ENCODE measurements at regions not wholly inside any gene's neighbourhood (a gene's known extent, or its start where the extent isn't known, plus 50 kb on each side); places are given as distances from the start of the nearest gene placed in this dataset.

DNA sequence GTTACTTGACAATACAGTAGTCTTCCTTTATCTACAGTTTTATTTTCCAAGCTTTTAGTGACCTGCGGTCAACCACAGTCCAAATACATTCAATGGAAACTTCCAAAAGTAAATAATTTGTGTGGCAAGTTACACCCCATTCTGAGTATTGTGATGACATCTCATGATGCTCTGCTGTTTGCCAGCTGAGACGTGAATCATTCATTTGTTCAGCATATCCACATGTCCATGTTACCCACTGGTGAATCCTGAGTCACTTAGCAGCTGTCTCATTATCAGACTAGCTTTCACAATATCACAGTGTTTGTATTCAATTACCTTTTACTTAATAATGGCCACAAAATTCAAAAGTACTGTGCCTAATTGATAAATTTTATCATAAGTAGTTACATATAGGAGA is 179.8 kb downstream of the PRR20E start:
- in situ Hi-C loops (cut with HindIII; ENCODE audit: low sequenced_read_pairs), result no loop called here
- no peak for DNase-seq (ENCODE audit: low read depth)
- no peak for TF ChIP-seq CTCF (IDR thresholded peaks at IDR 0.05; ENCODE audit: low read depth, low read length, missing control alignments)
- no peak overlapping the region for H3K4me3 ChIP-seq (ENCODE audit: low read depth, low read length)

- DNase-seq (ENCODE audit: low read depth), result no peak
- in situ Hi-C loops (cut with HindIII; ENCODE audit: low sequenced_read_pairs), result no loop called here
- no peak for TF ChIP-seq CTCF (IDR thresholded peaks at IDR 0.05; ENCODE audit: low read depth, low read length, missing control alignments)
- no peak overlapping the region for H3K4me3 ChIP-seq (ENCODE audit: low read depth, low read length)
These were observed 185.1 kb downstream of the PRR20E start for GRCh38 chr13:57352114-57352513.

DNA sequence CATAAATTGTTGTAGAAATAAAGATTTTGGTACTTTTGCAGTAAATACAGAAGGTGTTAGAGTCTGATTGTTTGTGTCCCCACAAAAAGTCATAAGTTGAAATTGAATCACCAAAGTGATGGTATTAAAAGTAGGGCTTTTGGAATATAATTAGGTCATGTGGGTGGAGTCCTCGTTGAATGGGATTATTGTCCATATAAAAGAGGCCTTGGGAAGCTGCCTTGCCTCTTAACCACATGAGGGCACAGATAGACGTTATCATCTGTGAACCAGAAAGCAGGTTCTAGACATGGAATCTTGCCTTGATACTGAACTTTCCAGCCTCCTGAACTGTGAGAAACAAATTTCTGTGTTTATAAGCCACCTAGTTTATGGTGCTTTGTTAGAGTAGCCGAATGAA is 186.8 kb downstream of the PRR20E start:
- no peak for DNase-seq (ENCODE audit: low read depth)
- in situ Hi-C loops (cut with HindIII; ENCODE audit: low sequenced_read_pairs), result no loop called here
- H3K4me3 ChIP-seq (ENCODE audit: low read depth, low read length), result no peak overlapping the region
- no peak for TF ChIP-seq CTCF (IDR thresholded peaks at IDR 0.05; ENCODE audit: low read depth, low read length, missing control alignments)

GRCh38 chr13:57375876-57376275 is 208.9 kb downstream of the PRR20E start:
- H3K4me3 ChIP-seq (ENCODE audit: low read depth, low read length), result no peak overlapping the region

GRCh38 chr13:57408312-57408711 is 223.2 kb upstream of the PCDH17 start:
- TF ChIP-seq CTCF (IDR thresholded peaks at IDR 0.05; ENCODE audit: low read depth, low read length, missing control alignments), result no peak
- H3K4me3 ChIP-seq (ENCODE audit: low read depth, low read length), result no peak overlapping the region
- no peak for DNase-seq (ENCODE audit: low read depth)
- in situ Hi-C loops (cut with HindIII; ENCODE audit: low sequenced_read_pairs), result no loop called here

More at GRCh38 chr13:57375876-57376275, 208.9 kb downstream of the PRR20E start:
- no peak for DNase-seq (ENCODE audit: low read depth)
- no peak for TF ChIP-seq CTCF (IDR thresholded peaks at IDR 0.05; ENCODE audit: low read depth, low read length, missing control alignments)
- in situ Hi-C loops (cut with HindIII; ENCODE audit: low sequenced_read_pairs), result no loop called here

DNA sequence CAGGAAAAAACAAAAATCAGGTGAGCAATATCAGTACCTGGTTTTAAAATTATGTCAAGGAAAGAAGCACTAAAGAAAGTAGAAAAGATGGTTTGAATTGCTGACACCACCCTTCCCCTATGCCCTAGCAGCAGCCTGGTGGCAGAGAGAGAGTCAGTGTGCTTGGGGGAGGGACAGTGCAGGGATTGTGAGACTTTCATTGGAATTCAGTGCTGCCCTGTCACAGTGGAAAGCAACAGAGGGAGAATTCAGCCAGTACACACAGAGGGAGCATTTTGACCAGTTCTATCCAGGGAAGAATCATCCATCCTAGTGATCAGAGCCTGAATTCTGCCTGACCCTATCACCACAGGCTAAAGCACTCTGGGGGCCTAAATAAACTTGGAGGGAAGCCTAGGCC is 222.4 kb upstream of the PCDH17 start:
- DNase-seq (ENCODE audit: low read depth), result no peak
- in situ Hi-C loops (cut with HindIII; ENCODE audit: low sequenced_read_pairs), result no loop called here
- no peak overlapping the region for H3K4me3 ChIP-seq (ENCODE audit: low read depth, low read length)
- TF ChIP-seq CTCF (IDR thresholded peaks at IDR 0.05; ENCODE audit: low read depth, low read length, missing control alignments), result no peak

- no peak for TF ChIP-seq CTCF (IDR thresholded peaks at IDR 0.05; ENCODE audit: low read depth, low read length, missing control alignments)
- no peak overlapping the region for H3K4me3 ChIP-seq (ENCODE audit: low read depth, low read length)
- in situ Hi-C loops (cut with HindIII; ENCODE audit: low sequenced_read_pairs), result no loop called here
- DNase-seq (ENCODE audit: low read depth), result no peak
These were observed 221.9 kb upstream of the PCDH17 start for GRCh38 chr13:57409656-57410055.
